A549 (cell line): ENCODE measurements at regions not wholly inside any gene's neighbourhood (a gene's known extent, or its start where the extent isn't known, plus 50 kb on each side); places are given as distances from the start of the nearest gene placed in this dataset.

Experiments used
- CBX2 ChIP-seq: fragments of 200-600 bp; sonication (generic); IDR thresholded peaks from 2 replicates; pipeline ENCODE4 v1.6.1; 2016; ENCODE audit warnings: low read depth, mild to moderate bottlenecking, borderline replicate concordance
- CHD4 ChIP-seq: fragments of 200-600 bp; sonication (generic); IDR thresholded peaks from 2 replicates; pipeline ENCODE4 v1.6.1; 2016; ENCODE audit warnings: antibody characterized with exemption, mild to moderate bottlenecking, borderline replicate concordance
- CTCF ChIP-seq: fragments of >200 bp; sonication (Bioruptor Twin); formaldehyde crosslinking; IDR thresholded peaks from 3 replicates; pipeline ENCODE4 v1.5.1; 2016
- EP300 ChIP-seq, 2 experiments: fragments of >200 bp; sonication (Bioruptor Twin); formaldehyde crosslinking; IDR thresholded peaks; 2 replicates in 1 of 2; 3 replicates in 1 of 2; pipeline ENCODE4 v1.6.1; 2016 to 2017
- HOXA7 ChIP-seq: fragments of 250-450 bp; sonication (Bioruptor Pico); IDR thresholded peaks from 2 replicates; pipeline ENCODE4 v1.5.0; 2020; ENCODE audit warnings: mild to moderate bottlenecking, moderate library complexity
- JUNB ChIP-seq: fragments of >200 bp; sonication (Bioruptor Twin); formaldehyde crosslinking; IDR thresholded peaks from 2 replicates; pipeline ENCODE4 v1.6.1; 2016
- KDM1A ChIP-seq: fragments of 200-600 bp; sonication (generic); IDR thresholded peaks from 2 replicates; pipeline ENCODE4 v1.6.1; 2016; ENCODE audit warnings: low read depth, mild to moderate bottlenecking
- MAX ChIP-seq: IDR thresholded peaks from 2 replicates; pipeline ENCODE4 v1.6.1; 2012
- NFE2L2 ChIP-seq: fragments of 150-350 bp; conservative IDR thresholded peaks from 2 replicates; pipeline ENCODE4 v1.6.1; 2014; ENCODE audit warnings: low read length
- NR3C1 ChIP-seq: fragments of >200 bp; sonication (Bioruptor Twin); formaldehyde crosslinking; IDR thresholded peaks from 3 replicates; pipeline ENCODE4 v1.6.1; 2017
- POLR2A ChIP-seq: IDR thresholded peaks from 2 replicates; pipeline ENCODE4 v1.6.1; 2012; ENCODE audit warnings: mild to moderate bottlenecking, low read length
- RAD21 ChIP-seq, 2 experiments: fragments of >200 bp in 1 of 2; sonication (Bioruptor Twin) in 1 of 2; formaldehyde crosslinking in 1 of 2; IDR thresholded peaks in 1 of 2; conservative IDR thresholded peaks in 1 of 2; 2 replicates in 1 of 2; 3 replicates in 1 of 2; pipeline ENCODE4 v1.6.1; 2012 to 2018; ENCODE audit warnings: inconsistent platforms in 1 of 2
- REST ChIP-seq: fragments of 200-600 bp; sonication (generic); IDR thresholded peaks from 2 replicates; pipeline ENCODE4 v1.6.1; 2016; ENCODE audit warnings: antibody characterized with exemption, mild to moderate bottlenecking, moderate library complexity
- TP53 ChIP-seq: fragments of 250-450 bp; sonication (Bioruptor Pico); IDR thresholded peaks from 2 replicates; pipeline ENCODE4 v1.5.0; 2021; ENCODE audit warnings: mild to moderate bottlenecking, moderate library complexity

GRCh38 chr15:93146601-93147000 lies 57.6 kb upstream of the RGMA start:
- TF ChIP-seq KDM1A (no peak), POLR2A (no peak), RAD21 (conservative IDR thresholded peaks at IDR 0.05 in 1 of 2, IDR thresholded peaks at IDR 0.05 in 1 of 2) (no peak), CTCF (no peak), NR3C1 (no peak), HOXA7 (no peak), CBX2 (no peak), MAX (no peak), EP300 (IDR thresholded peaks at IDR 0.05) (no peak), CHD4 (no peak), TP53 (CRISPR knock-in tag) (no peak), NFE2L2 (no peak), JUNB (no peak), REST (no peak)
